GM12892 (cell line): ENCODE measurements at regions not wholly inside any gene's neighbourhood (a gene's known extent, or its start where the extent isn't known, plus 50 kb on each side); places are given as distances from the start of the nearest gene placed in this dataset.

Experiments
- POLR2A ChIP-seq: IDR thresholded peaks from 2 replicates; pipeline ENCODE4 v1.6.1; 2011; ENCODE audit warnings: low read depth, low read length, control low read depth
- POLR2AphosphoS5 ChIP-seq: IDR thresholded peaks from 2 replicates; pipeline ENCODE4 v1.6.1; 2011; ENCODE audit warnings: low read depth, low read length, control low read depth
- TAF1 ChIP-seq: IDR thresholded peaks from 2 replicates; pipeline ENCODE4 v1.6.1; 2011; ENCODE audit warnings: low read depth, mild to moderate bottlenecking, control low read depth, low read length, borderline replicate concordance

DNA sequence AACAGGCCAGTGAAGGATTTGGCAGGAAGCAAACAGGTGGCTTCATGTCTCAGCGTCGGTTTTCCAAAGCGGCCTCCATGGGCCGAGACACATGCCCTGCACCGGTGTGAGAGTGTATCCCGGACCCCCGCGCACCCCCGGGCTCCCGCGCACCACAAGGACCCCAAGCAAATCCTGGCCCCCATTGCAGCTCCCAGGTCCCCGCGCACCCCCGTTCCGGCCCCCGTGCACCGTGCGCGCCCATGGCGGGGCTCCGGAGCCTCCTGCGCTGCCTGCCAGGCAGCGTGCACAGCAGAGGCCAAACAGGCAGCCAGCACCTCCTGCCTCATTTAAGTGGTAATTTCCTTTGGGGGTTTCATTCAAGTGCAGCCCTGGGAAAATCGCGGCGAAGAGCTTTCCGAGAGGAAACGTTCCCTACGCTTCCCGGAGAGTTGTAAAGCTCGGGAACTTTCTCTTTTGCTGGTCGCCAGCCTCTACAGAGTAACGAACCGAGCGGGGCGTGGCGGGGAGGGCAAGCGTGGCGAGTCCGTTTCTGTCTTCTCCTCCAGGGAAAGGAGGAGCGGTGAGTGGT is 145.5 kb upstream of the SLC24A2 start:
- TF ChIP-seq POLR2A: no peak
- no peak for TF ChIP-seq POLR2AphosphoS5
- TF ChIP-seq TAF1: no peak
